HEK293 (cell line): ENCODE measurements at regions not wholly inside any gene's neighbourhood (a gene's known extent, or its start where the extent isn't known, plus 50 kb on each side); places are given as distances from the start of the nearest gene placed in this dataset.

Experiments used
- CTCF ChIP-seq: fragments of 450-650 bp; formaldehyde crosslinking; IDR thresholded peaks from 2 replicates; pipeline ENCODE4 v1.5.1; 2016; ENCODE audit warnings: missing biosample characterization, missing genetic modification characterization
- HOXA7 ChIP-seq: sonication (generic); formaldehyde crosslinking; IDR thresholded peaks from 2 replicates; pipeline ENCODE4 v1.8.1; 2022; ENCODE audit warnings: missing genetic modification reagents, borderline replicate concordance
- KLF9 ChIP-seq: fragments of 450-650 bp; formaldehyde crosslinking; IDR thresholded peaks from 2 replicates; pipeline ENCODE4 v1.5.1; 2016; ENCODE audit warnings: missing biosample characterization, missing genetic modification characterization, low read depth
- PATZ1 ChIP-seq: fragments of 450-650 bp; formaldehyde crosslinking; IDR thresholded peaks from 2 replicates; pipeline ENCODE4 v1.5.1; 2016; ENCODE audit warnings: missing biosample characterization, missing genetic modification characterization
- PRDM1 ChIP-seq: fragments of 450-650 bp; formaldehyde crosslinking; IDR thresholded peaks from 2 replicates; pipeline ENCODE4; 2016; ENCODE audit warnings: missing biosample characterization, missing genetic modification characterization
- SP2 ChIP-seq: fragments of 450-650 bp; formaldehyde crosslinking; IDR thresholded peaks from 2 replicates; pipeline ENCODE4 v1.5.1; 2016; ENCODE audit warnings: missing biosample characterization, missing genetic modification characterization
- ZNF18 ChIP-seq: fragments of 450-650 bp; formaldehyde crosslinking; IDR thresholded peaks from 2 replicates; pipeline ENCODE4 v1.5.1; 2016; ENCODE audit warnings: missing biosample characterization, missing genetic modification characterization
- ZNF248 ChIP-seq: fragments of 450-650 bp; formaldehyde crosslinking; IDR thresholded peaks from 2 replicates; pipeline ENCODE4 v1.5.1; 2017; ENCODE audit warnings: missing biosample characterization, missing genetic modification characterization
- ZNF274 ChIP-seq, 2 experiments: fragments of 200-500 bp in 1 of 2; fragments of 450-650 bp in 1 of 2; sonication (Bioruptor generic) in 1 of 2; formaldehyde crosslinking in 1 of 2; IDR thresholded peaks; 2 replicates each; pipeline versions ENCODE4 v1.5.1 to v1.6.1; 2014 to 2016; ENCODE audit warnings: borderline replicate concordance in 1 of 2, inconsistent platforms in 1 of 2, low read length in 1 of 2, missing biosample characterization in 1 of 2, missing genetic modification characterization in 1 of 2
- ZNF280C ChIP-seq: fragments of 450-650 bp; formaldehyde crosslinking; IDR thresholded peaks from 2 replicates; pipeline ENCODE4 v1.5.1; 2016; ENCODE audit warnings: missing biosample characterization, missing genetic modification characterization
- ZNF362 ChIP-seq: fragments of 450-650 bp; formaldehyde crosslinking; IDR thresholded peaks from 2 replicates; pipeline ENCODE4 v1.5.1; 2016; ENCODE audit warnings: missing biosample characterization, missing genetic modification characterization
- ZNF416 ChIP-seq: fragments of 450-650 bp; formaldehyde crosslinking; IDR thresholded peaks from 2 replicates; pipeline ENCODE4 v1.5.1; 2016; ENCODE audit warnings: missing biosample characterization, missing genetic modification characterization
- ZNF544 ChIP-seq: fragments of 450-650 bp; formaldehyde crosslinking; IDR thresholded peaks from 2 replicates; pipeline ENCODE4 v1.5.0; 2017; ENCODE audit warnings: missing biosample characterization, missing genetic modification characterization
- ZNF792 ChIP-seq: fragments of 450-650 bp; formaldehyde crosslinking; IDR thresholded peaks from 2 replicates; pipeline ENCODE4 v1.5.1; 2016; ENCODE audit warnings: missing biosample characterization, missing genetic modification characterization

- TF ChIP-seq PATZ1, result no peak
- no peak for TF ChIP-seq SP2
- TF ChIP-seq ZNF362 (tag by site-specific recombination), result no peak
- TF ChIP-seq HOXA7 (CRISPR knock-in tag), result no peak
- no peak for TF ChIP-seq CTCF (tag by site-specific recombination)
- TF ChIP-seq ZNF274 (IDR thresholded peaks at IDR 0.05; ENCODE audit: low read length), result no peak
- TF ChIP-seq ZNF274 (tag by site-specific recombination; IDR thresholded peaks at IDR 0.05; ENCODE audit: borderline replicate concordance), result no peak
- no peak for TF ChIP-seq PRDM1 (tag by site-specific recombination)
- TF ChIP-seq ZNF792, result no peak
- no peak for TF ChIP-seq ZNF248 (tag by site-specific recombination)
- TF ChIP-seq KLF9 (tag by site-specific recombination), result no peak
- no peak for TF ChIP-seq ZNF416 (tag by site-specific recombination)
- no peak for TF ChIP-seq ZNF280C
- TF ChIP-seq ZNF18 (tag by site-specific recombination), result no peak
- no peak for TF ChIP-seq ZNF544 (tag by site-specific recombination)
Observed at GRCh38 chr18:78782951-78783563, 196.6 kb upstream of the SALL3 start.
